Right atrium auricular region (tissue), 2 donors: ENCODE measurements at regions not wholly inside any gene's neighbourhood (a gene's known extent, or its start where the extent isn't known, plus 50 kb on each side); places are given as distances from the start of the nearest gene placed in this dataset.

Experiments
- DNase-seq: peaks from one replicate; pipeline ENCODE4 v3.0.0-alpha.2; 2019; ENCODE audit warnings: low spot score
- H3K27ac ChIP-seq, 2 donors: fragments of 200-600 bp; sonication (generic); 1 replicate in 1 of 2; 2 replicates in 1 of 2; pipeline ENCODE4 v1.5.1; 2016 to 2019
- H3K27me3 ChIP-seq, 2 donors: fragments of 200-600 bp; sonication (generic); one replicate each; pipeline versions ENCODE4 v1.5.1 to v1.6.0; 2017 to 2019
- H3K36me3 ChIP-seq: fragments of 200-600 bp; sonication (generic); one replicate; pipeline ENCODE4 v1.5.1; 2016
- H3K4me1 ChIP-seq, 2 donors: fragments of 200-600 bp; sonication (generic); one replicate each; pipeline versions ENCODE4 v1.5.1 to v1.6.0; 2017 to 2019
- H3K4me3 ChIP-seq, 2 donors: fragments of 200-600 bp; sonication (generic); 1 replicate in 1 of 2; 2 replicates in 1 of 2; pipeline ENCODE4 v1.5.1; 2017 to 2019; ENCODE audit warnings: mild to moderate bottlenecking in 1 of 2, moderate library complexity in 1 of 2
- H3K9me3 ChIP-seq, 2 donors: fragments of 200-600 bp; sonication (generic); one replicate each; pipeline ENCODE4 v1.5.1; 2019
- CTCF ChIP-seq, 2 donors: fragments of 200-600 bp; sonication (generic); IDR thresholded peaks; one replicate each; pipeline ENCODE4 v1.5.1; 2019; ENCODE audit warnings: antibody characterized with exemption in 2 of 2

- Histone ChIP-seq H3K4me1 (no peaks in the 10 kb centered on the region), H3K9me3 (no peaks in the 10 kb centered on the region), H3K27ac (no peak overlapping the region), H3K4me3 (no peak overlapping the region), H3K27me3 (no peaks in the 10 kb centered on the region), H3K36me3 (no peaks in the 10 kb centered on the region)
- no peak for DNase-seq
- TF ChIP-seq CTCF (IDR thresholded peaks at IDR 0.05): no peak
Measured at GRCh38 chr10:129335396-129335795, 131.6 kb upstream of the MGMT start.

DNA sequence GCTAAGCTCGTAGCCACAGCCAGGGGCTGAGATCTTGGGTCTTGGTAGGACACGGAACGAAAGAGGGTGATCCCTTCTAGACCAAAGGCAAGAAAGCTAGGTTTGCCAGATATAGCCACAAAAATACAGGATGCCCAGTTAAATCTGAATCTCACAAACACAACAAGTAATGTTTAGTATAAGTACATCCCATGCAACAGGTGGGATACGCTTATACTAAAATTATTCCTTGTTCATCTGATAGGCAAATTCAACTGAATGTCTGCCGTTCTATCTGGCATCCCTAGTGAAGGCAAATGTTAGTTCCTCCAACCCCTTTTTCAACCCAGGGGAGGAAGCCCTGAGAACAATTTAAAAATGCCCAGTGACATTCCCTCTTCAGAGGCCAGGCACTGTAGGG is 131.1 kb upstream of the MGMT start:
- no peaks in the 10 kb centered on the region for H3K36me3 ChIP-seq
- DNase-seq: no peak

DNA sequence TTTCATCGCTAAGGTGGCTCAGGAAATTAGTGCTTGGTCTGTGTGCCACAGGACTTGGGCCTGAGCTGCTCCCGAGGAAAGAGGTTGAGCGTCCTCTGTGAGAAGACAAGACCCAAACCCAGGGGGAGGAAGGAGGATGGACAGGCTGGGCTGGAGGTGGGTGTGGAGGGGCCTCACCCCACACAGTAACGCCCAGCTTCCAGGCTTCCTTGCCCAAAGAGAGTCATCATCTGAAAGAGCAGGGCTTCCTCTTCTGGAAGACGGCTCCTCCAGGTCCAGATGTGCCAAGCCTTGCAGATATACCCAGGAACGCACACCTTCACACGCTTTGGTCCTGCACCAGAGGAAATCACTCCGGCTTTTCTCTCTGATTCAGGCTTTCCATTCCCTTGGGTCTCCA is 127.8 kb upstream of the MGMT start:
- Histone ChIP-seq H3K27me3 (no peaks in the 10 kb centered on the region), H3K9me3 (no peaks in the 10 kb centered on the region), H3K27ac (no peak overlapping the region), H3K36me3 (no peaks in the 10 kb centered on the region), H3K4me1 (no peaks in the 10 kb centered on the region), H3K4me3 (no peak overlapping the region)
- DNase-seq: no peak
- TF ChIP-seq CTCF (IDR thresholded peaks at IDR 0.05): no peak

More for the DNA sequence above, 131.1 kb upstream of the MGMT start:
- Histone ChIP-seq H3K27me3 (no peaks in the 10 kb centered on the region), H3K4me1 (no peaks in the 10 kb centered on the region), H3K27ac (no peak overlapping the region), H3K4me3 (no peak overlapping the region), H3K9me3 (no peaks in the 10 kb centered on the region)
- no peak for TF ChIP-seq CTCF (IDR thresholded peaks at IDR 0.05)

DNA sequence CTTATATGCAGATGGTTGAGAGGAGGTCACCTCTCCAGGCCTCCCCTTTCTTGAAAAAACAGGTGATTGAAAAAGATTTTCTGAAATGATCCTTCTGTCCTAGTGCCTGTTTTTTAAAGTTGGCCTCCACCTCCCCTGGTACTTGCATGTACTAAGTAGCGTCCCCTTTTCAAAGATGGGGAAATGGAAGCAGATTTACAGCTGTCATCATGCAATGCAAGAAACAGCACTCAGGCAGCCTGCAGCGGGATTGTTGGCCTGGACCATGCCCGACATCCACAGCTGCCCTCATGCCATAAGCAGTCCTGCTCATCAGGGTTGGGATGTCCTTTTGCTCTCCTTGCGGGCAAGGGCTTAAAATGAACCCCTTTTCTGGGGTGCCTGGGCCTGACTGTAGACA is 127.2 kb upstream of the MGMT start:
- Histone ChIP-seq H3K36me3 (no peaks in the 10 kb centered on the region), H3K27ac (no peak overlapping the region), H3K27me3 (no peaks in the 10 kb centered on the region), H3K9me3 (no peaks in the 10 kb centered on the region), H3K4me1 (no peaks in the 10 kb centered on the region), H3K4me3 (no peak overlapping the region)
- TF ChIP-seq CTCF (IDR thresholded peaks at IDR 0.05): no peak
- no peak for DNase-seq

DNA sequence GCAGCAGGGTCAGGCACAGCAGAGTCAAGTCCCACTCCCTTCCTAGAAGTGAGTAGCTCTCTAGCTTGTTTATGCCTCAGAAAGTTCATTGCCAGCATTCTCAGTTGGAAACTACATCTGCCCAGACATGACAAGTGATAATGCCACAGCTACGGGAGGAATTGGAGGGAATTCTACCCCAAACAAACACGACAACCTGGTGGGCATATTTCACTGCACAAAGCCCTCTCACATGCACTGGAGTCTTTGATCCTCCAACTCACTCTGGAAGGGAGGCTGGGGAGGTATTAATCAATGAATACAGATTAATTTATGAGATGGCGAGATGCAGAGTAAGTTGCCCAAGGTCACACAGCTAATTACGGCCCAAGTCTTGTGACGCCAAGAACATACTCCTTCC is 126.0 kb upstream of the MGMT start:
- no peak for TF ChIP-seq CTCF (IDR thresholded peaks at IDR 0.05)
- DNase-seq: no peak
- no peaks in the 10 kb centered on the region for H3K4me1 ChIP-seq
- no peaks in the 10 kb centered on the region for H3K36me3 ChIP-seq
- no peaks in the 10 kb centered on the region for H3K9me3 ChIP-seq
- H3K27ac ChIP-seq: no peak overlapping the region
- H3K4me3 ChIP-seq: no peak overlapping the region
- H3K27me3 ChIP-seq: no peaks in the 10 kb centered on the region

DNA sequence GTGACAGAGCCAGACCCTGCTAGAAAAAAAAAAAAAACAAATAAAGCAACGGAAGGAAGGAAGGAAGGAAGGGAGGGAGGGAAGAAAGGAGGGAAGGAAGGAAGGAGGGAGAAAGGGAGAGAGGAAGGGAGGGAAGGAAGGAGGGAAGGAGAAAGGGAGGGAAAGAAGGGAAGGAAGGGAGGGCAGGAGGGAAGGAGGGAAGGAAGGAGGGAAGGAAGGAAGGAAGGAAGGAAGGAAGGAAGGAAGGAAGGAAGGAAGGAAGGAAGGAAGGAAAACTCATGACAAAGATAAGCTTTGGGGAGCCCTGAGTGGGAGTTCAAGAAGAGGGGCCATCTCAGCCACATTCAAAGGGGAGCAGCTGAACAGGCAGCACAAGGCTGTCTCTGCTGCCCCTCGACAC is 124.7 kb upstream of the MGMT start:
- Histone ChIP-seq H3K36me3 (no peaks in the 10 kb centered on the region), H3K9me3 (no peaks in the 10 kb centered on the region), H3K27me3 (no peaks in the 10 kb centered on the region), H3K4me1 (no peaks in the 10 kb centered on the region), H3K4me3 (no peak overlapping the region), H3K27ac (no peak overlapping the region)
- no peak for TF ChIP-seq CTCF (IDR thresholded peaks at IDR 0.05)
- no peak for DNase-seq
